ENCODE measurements at regions not wholly inside any gene's neighbourhood (a gene's known extent, or its start where the extent isn't known, plus 50 kb on each side); places are given as distances from the start of the nearest gene placed in this dataset.

DNA sequence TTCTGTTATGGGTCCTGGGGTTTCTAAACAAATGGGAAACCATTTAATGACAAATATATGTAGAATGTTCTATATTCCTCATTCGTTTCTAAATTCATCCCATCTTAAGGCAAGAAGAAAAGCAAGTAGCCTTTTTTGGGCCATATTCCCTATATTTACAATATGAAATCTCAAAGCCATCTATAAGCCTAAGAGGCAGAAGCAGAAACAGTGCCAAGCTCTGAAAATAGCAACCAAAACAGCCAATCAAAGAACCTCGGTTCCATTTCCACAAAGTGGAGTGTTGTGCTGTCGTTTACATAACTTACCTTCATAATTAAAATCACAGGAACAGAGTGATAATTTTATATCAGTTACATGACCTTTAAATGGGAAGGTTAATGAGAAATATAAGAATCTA is 330.6 kb upstream of the GATB start:
- DNase-seq = no peak

DNA sequence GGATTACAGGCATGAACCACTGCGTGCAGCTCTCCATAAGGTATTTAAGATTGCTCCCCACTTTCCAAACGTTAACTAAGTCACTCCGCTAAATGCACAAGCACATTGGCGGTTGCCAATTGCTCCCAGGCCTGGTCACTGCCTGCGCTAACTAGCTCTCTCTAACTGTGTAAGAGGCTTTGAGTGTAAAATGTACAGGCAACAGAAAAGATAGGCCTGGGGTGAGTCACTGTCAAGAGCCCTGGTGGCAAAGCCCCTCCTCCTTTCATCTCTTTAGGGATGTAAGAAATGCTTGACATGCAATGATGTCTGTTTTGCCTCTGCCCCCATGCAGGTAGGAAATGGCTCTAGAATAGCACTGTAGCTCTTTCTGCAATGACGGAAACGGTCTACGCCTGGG is 329.7 kb upstream of the GATB start:
- DNase-seq = no peak

DNA sequence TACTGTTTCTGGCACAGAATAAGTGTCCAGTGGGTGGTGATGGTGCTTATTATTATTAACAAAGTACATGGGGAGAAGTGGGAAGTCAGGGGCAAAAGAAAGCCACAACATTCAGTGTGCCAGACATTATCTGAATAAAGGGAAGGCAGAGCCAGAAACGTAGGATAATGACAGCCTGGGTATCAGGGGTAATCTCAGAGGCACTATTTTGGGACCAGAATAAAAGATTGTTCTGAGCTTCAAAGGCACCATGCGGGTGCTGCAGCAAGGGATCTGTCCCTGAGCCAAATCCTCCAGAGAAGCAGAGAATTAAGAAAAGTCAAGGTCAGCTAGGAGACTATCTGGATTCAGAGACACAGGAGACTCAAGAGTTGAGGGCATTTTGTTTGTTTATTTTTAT is 328.8 kb upstream of the GATB start:
- no peak for DNase-seq

DNA sequence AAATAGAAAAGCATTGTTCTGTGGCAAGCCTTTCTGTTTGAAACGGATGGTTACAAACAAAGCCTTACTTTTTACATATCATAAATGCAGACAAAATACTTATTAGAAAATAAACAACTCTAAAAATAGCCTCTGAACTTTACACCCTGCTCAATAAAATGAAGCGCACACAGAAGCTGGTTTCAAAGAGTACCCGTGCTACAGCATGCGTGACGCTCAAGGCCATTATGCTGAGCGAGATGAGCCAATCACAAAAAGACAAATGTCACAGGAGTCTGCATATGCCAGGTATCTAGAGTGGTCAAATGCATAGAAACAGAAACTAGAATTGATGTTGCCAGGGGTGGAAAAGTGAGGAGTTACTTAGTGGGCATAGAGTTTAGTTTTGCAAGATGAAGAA is 326.5 kb upstream of the GATB start:
- DNase-seq = no peak

DNA sequence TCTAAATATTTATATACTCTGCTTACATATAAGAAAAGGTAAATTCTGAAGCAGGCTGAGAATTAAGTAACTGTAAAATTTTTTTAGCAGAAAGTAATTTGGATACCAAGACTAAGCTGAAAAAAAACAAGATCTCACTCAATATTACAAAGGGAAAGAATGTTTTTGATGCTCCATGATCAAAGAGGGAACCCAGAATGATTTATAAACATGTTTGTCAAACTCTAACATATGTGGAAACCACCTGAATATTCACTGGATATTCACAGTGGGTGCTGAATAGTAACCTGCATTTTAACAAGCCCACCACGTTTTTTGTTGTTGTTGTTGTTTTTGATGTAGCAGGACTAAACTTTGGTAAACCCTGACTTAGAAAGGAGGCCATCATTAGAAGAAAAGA is 324.9 kb upstream of the GATB start:
- no peak for DNase-seq

DNA sequence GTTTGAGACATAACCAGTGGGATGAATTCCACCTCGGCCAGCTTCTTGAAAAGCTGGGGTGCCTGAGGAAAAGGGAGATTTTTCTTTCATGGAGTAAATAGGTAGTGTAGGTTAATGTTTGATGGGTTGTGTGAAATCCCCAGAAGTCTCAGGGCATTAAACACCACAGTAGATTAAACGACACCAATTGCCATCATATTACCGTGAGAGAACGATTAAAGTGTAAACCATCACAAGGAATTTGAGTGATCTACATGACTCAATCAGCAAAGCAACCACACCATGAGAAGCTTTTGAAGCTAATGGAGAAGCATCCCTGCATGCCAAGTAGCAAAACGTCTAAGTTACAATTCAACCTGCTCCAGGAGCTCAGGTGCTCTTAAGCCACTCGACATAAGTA is 322.5 kb upstream of the GATB start:
- DNase-seq = no peak

DNA sequence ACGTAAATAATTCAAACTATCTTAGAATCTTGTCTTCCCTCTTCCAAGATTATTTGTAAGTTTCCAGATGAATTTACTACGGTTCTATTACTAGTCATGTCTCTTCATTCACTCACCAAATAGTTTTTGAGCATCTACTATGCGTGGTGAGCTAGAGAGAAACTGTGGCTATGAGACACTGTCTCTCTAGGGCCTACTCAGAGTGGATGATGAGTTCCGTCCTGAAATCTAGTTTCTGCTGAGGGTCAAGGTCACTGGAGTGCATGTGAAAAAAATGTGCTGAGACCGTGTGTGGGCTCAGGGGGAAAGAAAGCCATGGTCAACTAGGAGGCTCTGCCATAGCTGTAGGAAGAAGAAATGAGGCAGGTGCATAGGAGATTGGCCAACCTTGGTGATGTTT is 320.2 kb upstream of the GATB start:
- DNase-seq = no peak

DNA sequence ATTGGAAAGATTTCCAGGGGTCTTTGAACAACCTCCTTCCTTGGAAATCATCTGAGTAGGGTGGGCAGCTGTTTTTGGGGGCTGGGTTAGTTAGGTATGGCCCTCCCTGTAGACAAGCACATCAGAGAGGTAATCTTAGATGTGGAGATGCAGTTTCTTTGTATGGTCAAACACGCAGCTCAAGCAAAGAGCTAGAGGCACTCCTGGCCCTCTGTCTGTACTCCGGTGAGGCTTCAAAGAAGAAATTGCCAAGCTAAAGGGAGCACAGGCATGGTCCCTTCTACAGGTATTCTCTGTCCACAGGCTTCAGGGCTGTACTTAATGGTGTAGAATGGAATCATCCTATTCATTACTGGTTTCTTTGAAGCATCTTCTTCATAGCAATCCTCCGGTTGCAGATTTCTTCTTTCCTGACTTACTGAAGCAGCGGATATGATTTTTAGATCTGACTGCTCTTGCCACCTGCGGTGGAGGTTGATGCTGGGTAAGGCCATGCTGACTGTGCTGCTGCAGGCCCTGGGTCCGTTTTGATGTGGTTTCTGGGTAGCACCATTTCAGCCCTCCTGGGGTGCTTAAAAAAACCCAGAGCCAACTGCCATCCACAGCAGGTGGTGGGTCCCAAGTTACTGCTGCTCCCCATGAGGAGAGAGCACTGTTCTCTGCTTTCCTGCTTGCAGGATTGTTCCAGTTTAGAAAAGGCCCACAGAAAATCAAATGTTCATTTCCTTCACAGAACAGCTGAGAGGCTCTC is 318.9 kb upstream of the GATB start:
- DNase-seq = no peak

DNA sequence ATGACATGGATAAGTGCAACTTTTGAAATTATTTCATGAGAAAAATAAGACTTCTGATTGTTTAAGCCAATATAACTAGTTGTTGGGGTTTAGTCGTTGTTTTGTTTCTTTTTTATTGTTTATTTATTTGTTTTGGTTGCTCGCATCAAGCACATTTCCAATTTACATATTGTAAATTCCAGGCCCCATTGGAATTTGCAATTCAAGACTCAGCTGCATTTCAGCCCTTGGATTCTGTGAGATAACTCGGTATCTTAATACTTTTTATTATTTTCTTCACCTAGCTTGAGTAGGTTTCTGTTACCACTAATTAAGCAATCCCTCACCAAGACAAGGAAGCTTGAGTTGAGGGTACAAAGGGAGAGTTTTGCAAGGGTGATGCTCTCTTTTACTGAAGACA is 318.3 kb upstream of the GATB start:
- no peak for DNase-seq

DNA sequence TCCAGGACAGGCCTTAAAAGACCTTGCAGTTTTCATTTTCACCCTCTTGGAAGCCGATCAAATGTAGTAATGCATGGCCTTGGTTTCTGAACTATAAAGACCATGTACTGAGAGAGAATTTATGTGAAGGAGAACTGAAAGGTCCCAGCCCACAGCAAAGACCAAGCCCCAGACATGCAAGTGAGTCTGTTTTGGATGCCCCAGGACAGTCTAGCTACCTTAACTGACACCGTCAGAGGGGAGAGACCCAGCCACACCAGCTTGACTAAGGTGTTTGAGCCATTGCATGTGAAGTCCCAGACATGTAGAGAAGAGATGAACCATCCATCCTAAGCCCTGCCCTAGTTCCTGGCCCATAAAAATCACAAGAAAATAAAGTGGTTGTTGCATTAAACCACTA is 316.8 kb upstream of the GATB start:
- DNase-seq = no peak

DNA sequence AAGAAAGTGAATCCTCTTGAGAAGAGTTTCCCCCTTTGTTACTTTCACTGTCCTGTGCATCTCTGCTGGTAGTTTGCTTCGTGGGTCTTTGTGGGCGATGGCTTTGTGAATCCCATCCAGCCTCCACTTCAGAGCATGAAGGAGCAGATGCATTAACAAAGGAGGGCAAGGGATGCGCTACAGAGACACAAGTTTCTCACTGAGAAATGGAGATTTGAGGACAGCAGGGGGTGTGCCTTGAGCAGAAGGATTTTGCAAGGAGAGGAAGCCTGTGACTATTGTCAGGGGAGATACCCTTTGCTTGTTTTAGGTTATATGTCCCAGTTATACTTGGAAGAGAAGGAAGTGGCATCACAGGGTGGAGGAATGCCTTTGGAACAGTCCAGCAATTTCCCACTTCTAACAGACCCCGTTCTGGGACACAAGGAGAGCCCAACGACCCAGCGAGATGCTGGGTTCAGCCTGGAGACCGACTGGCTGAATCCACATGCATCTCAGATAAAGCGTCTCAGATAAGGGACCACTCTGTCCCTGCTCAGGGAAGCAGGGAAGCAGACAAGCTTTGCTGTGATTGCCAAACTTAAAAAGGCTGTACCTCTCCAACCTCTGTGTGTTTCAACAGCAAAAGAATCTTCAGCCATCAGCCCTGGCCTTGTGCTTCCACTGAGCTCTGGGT is 314.6 kb upstream of the GATB start:
- DNase-seq = no peak

DNA sequence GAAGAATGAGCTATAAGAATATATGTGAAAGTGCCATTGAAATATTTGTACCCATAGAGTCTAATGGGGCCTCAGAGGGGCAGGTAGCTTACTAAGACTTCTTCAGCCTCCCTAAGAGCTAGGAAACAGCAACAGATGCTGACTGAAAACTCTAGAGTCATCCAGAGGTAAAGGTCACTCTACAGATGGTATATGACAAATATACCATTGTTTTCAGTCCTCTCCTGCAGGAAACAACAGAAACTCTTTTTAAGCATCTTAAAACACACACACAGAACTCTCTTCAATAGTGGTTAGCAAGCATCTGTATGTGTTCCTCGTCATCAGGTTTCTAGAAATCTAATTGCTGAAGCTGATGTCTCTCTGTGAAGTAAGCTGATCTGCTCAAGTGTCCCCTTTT is 313.8 kb upstream of the GATB start:
- no peak for DNase-seq

DNA sequence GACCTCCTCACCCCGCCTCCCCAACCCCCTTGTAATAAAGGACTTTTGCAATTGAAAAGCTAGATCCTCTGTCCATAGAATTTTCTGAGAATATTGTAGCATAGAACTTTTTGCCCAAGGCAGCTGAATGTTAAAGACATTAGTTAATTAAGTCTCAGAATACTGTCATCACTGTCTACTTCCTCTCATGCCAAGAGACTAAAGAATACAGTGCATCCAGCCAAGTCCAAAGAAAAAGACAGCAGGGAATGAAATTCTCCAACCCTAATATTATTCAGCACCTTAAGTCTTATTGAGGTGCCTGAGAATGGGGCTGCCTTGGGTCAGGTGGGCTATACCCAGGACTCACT is 313.3 kb upstream of the GATB start:
- DNase-seq = no peak

DNA sequence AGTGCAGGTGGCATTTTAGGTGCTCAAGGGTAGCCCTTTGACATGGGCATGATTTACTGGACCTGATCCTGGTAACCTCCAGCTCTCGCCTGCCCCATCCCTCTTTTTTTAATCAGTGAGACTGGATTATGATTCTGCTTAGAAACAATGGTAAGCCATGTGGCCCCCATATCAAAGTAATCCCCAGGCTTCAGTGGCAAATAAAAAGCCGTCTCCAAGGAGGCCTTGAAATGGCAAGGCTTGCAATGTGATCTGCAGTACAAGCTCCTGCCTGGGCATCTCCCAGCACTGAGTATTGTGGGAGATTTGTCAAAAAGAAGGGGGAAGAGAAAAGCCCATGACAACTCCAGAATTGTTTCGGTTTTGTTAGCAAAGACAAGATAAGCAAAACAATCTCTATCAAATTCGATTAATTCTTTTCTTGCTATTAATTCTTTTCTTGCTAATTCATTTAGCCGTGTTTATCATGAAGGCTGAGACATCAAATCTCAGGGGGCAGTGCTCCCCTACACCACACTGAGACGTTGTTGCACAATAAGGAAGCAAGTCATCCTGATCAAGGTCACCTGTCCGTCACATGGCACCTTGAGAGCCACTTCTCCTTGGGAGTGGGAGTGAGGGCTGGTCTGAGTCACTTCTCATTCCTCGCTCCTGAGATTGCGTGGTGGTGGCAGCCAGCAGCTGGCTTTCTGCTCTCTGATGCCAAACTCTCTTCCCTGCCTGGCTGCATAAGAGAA is 312.7 kb upstream of the GATB start:
- no peak for DNase-seq

DNA sequence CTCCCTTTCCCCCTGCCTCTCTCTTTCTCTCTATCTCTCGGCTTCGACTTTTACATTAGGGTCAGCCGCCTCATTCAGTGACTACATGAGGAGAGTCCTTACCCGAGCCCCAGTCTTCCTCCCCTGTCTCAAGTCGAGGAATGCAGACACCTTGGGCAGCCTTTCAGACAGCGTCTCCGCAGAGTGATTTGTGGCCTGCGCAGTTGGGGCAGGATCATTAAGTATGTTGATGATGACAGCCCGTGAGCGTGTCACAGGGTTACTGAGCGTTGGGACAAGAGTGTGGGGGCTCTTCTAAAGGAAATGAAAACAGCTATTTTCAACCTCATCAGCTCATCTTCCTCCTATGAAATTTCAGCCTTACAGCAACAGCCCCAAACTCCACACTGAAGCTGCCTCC is 312.1 kb upstream of the GATB start:
- DNase-seq = no peak

DNA sequence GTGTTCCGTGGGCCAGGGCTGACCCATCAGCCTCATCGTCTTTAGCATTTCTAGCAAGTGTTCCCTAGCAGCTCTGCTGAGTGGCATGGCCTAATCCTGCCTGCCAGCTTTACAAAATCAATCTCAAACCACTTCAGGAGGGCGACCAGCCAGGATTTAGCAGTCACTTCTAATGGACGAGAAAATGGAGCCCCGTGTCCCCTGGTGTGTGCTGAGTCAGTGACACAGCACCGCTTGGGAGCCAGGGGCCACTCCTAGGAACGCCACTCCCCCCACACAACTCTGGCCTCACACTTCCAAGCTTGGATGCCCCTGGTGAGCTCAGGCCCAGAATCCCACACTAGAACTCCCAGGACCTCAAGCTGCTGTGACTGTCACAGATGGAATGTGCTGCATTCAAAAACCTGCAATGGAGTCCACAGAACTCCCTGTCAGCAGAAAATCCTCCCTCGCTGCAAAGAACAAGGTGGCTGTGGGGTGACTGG is 311.2 kb upstream of the GATB start:
- no peak for DNase-seq

DNA sequence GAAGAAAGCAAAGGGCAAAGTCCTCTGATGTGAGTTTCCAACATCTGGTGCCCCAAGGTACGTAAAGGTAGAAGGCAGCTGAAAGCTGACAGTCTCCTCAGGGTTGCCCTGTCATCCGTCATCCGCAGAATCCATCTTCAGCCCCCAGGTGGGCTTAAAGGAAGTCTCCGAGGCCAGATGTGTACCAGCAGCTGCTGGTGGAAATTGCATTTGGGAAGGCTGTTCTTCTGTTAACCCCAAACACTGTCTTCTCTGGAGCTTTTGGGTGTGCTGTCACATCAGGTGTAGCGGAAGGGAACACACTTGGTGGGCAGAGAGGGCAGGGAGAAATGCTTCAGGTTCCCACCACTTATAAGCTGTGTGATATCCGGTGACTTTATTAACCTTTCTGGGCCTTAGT is 310.0 kb upstream of the GATB start:
- DNase-seq = no peak

DNA sequence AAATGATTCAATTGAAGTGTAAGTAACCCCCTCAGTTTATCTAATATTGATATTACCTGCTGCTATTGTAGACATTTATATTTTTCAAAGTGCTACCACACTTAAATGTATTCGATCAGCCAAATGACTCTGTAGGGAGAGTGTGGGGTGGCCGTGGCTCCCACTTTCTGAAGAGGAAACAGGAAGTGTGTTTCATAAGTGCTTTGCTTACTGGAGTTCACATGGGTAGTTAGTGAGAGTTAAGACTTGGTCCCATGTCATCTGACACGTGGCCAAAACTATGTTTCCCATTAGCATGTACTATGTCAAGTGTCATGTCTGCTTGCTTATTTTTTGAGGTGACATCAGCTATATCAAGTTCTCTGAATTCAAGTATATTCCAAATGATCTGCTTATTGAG is 308.1 kb upstream of the GATB start:
- DNase-seq = no peak

DNA sequence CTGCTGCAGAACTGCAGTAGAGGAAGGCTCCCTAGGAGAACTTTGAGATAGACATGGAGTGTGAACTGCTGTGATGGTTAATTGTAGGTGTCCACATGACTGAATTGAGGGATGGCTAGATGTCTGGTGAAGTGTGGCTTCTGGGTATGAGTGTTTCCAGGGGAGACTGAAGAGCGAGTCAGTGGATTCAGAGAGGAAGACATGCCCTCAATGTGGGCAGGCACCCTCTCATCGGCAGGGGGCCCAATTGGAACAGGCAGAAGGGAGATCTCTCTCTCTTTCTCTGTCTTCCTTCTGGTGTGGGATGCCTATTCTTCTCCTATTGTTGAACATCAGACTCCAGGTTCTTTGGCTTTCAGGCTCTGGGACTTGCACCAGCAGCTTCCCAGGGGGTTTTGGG is 304.7 kb upstream of the GATB start:
- no peak for DNase-seq

DNA sequence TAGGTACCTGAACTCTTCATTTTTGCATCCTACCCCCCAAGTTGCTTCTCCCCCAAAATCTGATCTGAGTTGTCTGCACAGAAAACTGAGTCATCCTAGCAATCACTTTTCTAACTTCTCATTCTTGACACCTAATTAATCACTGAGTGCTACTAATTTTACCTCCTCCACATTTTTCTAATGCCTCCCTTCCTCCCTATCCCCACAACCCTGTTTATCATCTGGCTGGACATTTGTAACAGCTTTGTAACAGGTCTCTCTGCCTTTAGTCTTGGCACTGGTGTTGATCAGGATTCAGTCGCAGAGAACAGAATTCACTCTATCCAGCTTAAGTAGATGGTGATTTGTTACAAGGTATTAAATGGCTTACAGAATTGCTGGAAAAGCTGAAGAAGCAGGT is 303.9 kb upstream of the GATB start:
- no peak for DNase-seq

DNA sequence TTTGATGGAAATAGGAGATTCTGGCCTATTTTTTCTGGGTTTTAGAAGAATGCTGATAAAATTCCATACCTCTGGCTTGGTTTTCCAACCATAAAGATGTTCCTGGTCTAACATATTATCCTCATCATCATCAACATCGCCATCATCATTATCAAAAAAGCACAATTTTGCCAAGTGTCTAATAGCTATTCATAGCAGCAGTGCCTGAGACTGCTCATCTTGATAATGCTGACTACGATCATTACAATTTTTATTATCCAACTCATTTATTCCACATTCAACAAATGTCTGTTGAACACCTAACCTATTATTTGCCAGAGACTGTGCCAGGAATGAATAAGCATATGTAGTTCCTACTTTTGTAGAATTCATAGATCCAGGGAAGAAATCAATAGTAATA is 303.5 kb upstream of the GATB start:
- DNase-seq = no peak

DNA sequence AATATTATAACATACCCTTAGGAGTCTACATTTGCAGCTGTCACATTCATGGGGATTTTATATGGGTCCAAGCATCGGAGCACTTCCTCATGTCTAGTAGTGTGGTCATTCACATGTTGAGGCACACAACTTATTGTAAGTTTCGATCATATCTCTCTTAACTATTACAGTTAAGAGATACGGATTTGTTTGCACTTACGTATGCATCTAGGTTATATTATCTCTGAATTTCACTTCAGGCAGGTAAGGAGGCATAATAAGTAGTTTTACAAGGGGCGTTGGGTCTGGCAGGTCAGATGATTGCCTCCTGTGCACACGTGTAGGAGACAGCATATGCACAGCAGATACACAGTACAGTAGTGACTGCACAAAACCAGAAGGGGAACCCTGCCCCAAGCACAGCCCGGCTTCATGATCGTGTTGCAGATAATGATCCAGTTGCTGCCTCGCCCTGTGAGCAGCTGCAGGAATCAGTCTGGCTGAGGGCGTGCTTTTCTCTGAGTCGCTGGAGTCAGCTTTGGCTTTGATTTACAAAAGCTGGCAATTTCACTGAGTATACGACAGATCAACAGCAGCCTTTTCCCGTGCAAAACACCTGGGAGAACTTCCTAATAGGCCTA is 302.9 kb upstream of the GATB start:
- peak; percentile 22 for DNase-seq

DNA sequence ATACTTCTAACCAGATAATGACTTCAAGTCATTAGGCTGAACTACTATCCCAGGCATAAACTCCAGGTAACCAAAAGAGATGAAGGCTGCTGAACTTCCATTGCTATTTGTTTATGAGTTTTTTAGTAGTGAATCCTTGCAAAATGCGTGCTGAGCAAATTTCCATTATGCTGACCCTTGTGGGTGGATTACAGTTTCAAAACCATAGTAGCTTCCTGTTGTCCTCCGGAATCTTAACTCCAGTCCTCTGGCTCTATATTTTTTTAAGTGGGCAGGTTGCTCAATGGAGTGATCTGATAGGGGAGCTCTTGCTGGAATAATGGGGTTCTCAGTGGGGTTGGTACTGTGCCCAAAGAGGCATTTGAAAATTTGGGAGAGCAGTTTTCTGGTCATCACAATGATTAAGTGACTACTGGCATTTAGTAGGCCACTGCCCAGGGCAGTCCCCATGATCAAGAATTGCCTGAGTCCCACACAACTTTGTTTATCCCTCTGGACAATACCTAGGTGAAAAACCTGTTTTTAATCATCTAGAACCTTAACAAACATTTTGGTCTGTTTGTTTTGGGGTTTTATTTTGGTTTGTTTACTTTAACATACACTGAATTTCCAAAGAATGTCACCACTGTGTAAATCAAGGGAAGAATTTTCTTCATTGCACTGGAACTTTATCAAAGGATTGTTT is 302.3 kb upstream of the GATB start:
- no peak for DNase-seq
